ENCODE measurements at regions not wholly inside any gene's neighbourhood (a gene's known extent, or its start where the extent isn't known, plus 50 kb on each side); places are given as distances from the start of the nearest gene placed in this dataset.

- Histone ChIP-seq H3K36me3 (no peaks in the 10 kb centered on the region), H3K4me3 (no peak overlapping the region), H3K9me3 (ENCODE audit: low read depth) (no peaks in the 10 kb centered on the region), H3K27ac (no peak overlapping the region), H3K27me3 (no peaks in the 10 kb centered on the region), H3K4me1 (ENCODE audit: low read depth) (peaks cover 3% of the 10 kb centered on the region)
- no peak for DNase-seq (ENCODE audit: low read depth in 1 of 2, low spot score in 1 of 2)
- no peak for TF ChIP-seq CTCF (IDR thresholded peaks at IDR 0.05; ENCODE audit: low read depth, low read length)
These were observed 443.0 kb downstream of the GPM6A start for GRCh38 chr4:175369087-175369486.

DNA sequence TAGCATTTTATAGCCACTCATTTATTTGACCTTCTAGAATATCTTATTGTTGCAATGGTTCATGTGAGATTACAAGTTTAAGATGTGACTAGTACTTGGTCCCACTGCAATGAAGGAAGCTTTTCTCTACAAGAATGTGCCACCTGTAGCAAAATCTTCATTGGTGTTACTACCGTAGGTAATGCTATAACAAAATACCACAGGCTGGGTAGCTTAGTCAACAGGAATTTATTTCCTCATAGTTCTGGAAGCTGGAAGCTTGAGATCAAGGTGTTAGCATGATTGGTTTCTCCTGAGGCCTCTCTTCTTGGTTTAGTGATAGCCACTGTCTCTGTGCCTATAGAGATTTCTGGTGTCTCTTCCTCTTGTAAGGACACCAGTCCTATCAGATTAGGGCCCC lies 441.0 kb downstream of the GPM6A start:
- no peaks in the 10 kb centered on the region for H3K9me3 ChIP-seq (ENCODE audit: low read depth)
- H3K27me3 ChIP-seq: no peaks in the 10 kb centered on the region
- TF ChIP-seq CTCF (IDR thresholded peaks at IDR 0.05; ENCODE audit: low read depth, low read length): no peak
- peaks cover 15% of the 10 kb centered on the region for H3K4me1 ChIP-seq (ENCODE audit: low read depth)
- DNase-seq (ENCODE audit: low read depth in 1 of 2, low spot score in 1 of 2): no peak
- H3K4me3 ChIP-seq: no peak overlapping the region
- H3K36me3 ChIP-seq: no peaks in the 10 kb centered on the region
- H3K27ac ChIP-seq: no peak overlapping the region

DNA sequence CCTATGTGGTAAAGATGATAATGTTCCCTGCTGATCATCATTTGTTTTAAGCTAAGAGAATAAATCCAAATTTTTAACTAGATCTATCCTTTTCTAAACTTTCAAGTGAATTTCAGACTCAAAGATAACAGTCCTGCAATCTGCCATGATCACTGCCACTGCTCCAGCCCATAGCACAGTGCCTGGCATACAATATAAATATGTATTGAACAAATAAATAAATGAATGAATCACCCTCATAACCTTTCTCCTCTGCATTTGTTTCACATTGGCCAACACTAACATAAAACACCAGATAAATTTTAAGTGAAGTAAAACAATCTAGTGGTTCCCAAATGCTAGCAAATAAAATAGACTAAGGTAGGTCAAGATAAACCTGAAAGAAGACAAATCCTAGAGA lies 439.0 kb downstream of the GPM6A start:
- Histone ChIP-seq H3K9me3 (ENCODE audit: low read depth) (no peaks in the 10 kb centered on the region), H3K27me3 (no peaks in the 10 kb centered on the region), H3K4me1 (ENCODE audit: low read depth) (peaks cover 15% of the 10 kb centered on the region), H3K36me3 (no peaks in the 10 kb centered on the region), H3K4me3 (no peak overlapping the region), H3K27ac (no peak overlapping the region)
- no peak for TF ChIP-seq CTCF (IDR thresholded peaks at IDR 0.05; ENCODE audit: low read depth, low read length)
- DNase-seq (ENCODE audit: low read depth in 1 of 2, low spot score in 1 of 2): no peak

DNA sequence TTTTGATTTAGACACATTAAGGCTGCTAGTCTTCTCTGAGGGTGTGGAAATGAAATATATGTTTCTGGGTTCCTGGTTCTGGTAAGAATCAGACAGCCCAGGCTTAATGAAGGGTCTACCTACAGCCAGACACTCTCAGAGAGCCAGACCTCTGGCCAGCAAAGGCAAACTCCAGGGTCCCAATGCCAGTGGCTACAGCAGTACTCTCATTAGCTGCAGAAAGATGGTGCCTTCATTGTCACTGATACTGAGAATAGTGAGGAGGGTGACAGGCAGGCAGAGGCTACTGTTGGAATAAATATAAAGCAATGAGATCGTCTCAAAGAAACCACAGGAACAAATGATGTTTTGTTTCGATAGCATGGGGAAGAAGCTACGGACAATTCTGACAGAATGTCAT lies 437.6 kb downstream of the GPM6A start:
- DNase-seq (ENCODE audit: low read depth in 1 of 2, low spot score in 1 of 2): no peak
- TF ChIP-seq CTCF (IDR thresholded peaks at IDR 0.05; ENCODE audit: low read depth, low read length): no peak
- H3K27ac ChIP-seq: no peak overlapping the region
- H3K4me1 ChIP-seq (ENCODE audit: low read depth): peaks cover 15% of the 10 kb centered on the region
- H3K9me3 ChIP-seq (ENCODE audit: low read depth): no peaks in the 10 kb centered on the region
- H3K4me3 ChIP-seq: no peak overlapping the region
- no peaks in the 10 kb centered on the region for H3K36me3 ChIP-seq
- H3K27me3 ChIP-seq: no peaks in the 10 kb centered on the region

DNA sequence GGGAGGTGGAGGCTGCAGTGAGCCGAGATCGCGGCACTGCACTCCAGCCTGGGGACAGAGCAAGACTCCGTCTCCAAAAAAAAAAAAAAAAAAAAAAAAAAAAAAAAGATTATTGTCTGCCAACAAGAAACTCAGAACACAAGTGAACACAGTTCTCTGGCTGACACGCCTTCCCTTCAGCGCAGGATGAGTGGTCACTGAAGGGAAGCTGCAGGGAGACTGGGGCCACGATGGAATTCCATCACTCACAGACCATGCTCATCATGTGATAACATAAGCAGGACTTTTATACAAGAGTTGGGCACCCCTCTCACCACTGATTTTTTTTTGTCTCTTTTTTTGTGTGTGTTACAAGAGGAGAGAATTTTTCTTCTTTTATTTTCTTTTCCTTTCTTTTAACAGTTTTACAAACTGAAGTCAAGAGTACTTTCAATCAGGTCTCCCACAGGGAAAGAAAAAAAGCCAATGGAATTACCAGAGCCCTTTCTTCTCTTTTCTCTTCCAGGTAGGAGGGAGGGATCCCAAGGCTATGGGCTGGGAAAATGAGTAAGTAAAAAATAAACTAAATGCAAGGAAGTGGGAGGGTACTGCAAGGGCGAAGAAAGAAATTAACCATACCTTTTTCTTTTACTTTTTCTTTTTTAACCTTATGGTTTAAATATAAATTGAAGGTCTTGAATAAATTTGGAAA lies 435.6 kb downstream of the GPM6A start:
- peaks cover 15% of the 10 kb centered on the region for H3K4me1 ChIP-seq (ENCODE audit: low read depth)
- no peak overlapping the region for H3K27ac ChIP-seq
- no peaks in the 10 kb centered on the region for H3K27me3 ChIP-seq
- no peaks in the 10 kb centered on the region for H3K9me3 ChIP-seq (ENCODE audit: low read depth)
- DNase-seq (ENCODE audit: low read depth in 1 of 2, low spot score in 1 of 2): no peak
- no peak for TF ChIP-seq CTCF (IDR thresholded peaks at IDR 0.05; ENCODE audit: low read depth, low read length)
- H3K36me3 ChIP-seq: no peaks in the 10 kb centered on the region
- no peak overlapping the region for H3K4me3 ChIP-seq
